Caco-2 (cell line): ENCODE measurements at regions not wholly inside any gene's neighbourhood (a gene's known extent, or its start where the extent isn't known, plus 50 kb on each side); places are given as distances from the start of the nearest gene placed in this dataset.
A peak's percentile ranks its signal among the peaks of the same experiment; 100 is the strongest.

ENCODE experiments used
- BruUV-seq: library from RNA; stranded (reverse); fragments of 400-500 nt; replicated peaks from 2 replicates; lab custom pipeline; 2021; lab: Mats Ljungman, UMichigan
- CTCF ChIA-PET: fragments of 300-600 bp; sonication (Branson Sonifier 250); formaldehyde crosslinking; loops from one replicate; lab custom pipeline; 2022; ENCODE audit warnings: antibody characterized with exemption; lab: Charles Lee
- POLR2A ChIA-PET: fragments of 300-600 bp; sonication (Branson Sonifier 250); formaldehyde crosslinking; loops from one replicate; lab custom pipeline; 2022; ENCODE audit warnings: antibody characterized with exemption; lab: Charles Lee
- DNase-seq, 2 experiments: peaks; one replicate each; pipeline versions ENCODE4 v3.0.0 to v3.0.0-alpha.2; 2020 to 2022
- H3K27me3 ChIP-seq: replicated peaks from 2 replicates; pipeline ENCODE4 v1.6.0; 2011; ENCODE audit warnings: low read length; ENCODE audit not compliant: control insufficient read depth, insufficient read depth
- H3K36me3 ChIP-seq: 2 replicates; pipeline ENCODE4 v1.5.1; 2011; ENCODE audit warnings: low read length; ENCODE audit not compliant: control insufficient read depth, insufficient read depth
- H3K4me1 ChIP-seq: fragments of 250-450 bp; sonication (Bioruptor Pico); 2 replicates; pipeline ENCODE4 v1.5.1; 2020; ENCODE audit warnings: mild to moderate bottlenecking
- H3K4me3 ChIP-seq: 2 replicates; pipeline ENCODE4 v1.5.1; 2011; ENCODE audit warnings: low read depth, mild to moderate bottlenecking, control low read depth, low read length
- H3K9me3 ChIP-seq: fragments of 250-450 bp; sonication (Bioruptor Pico); 2 replicates; pipeline ENCODE4 v1.5.1; 2020; ENCODE audit warnings: mild to moderate bottlenecking, moderate library complexity
- H3K27ac Mint-ChIP-seq: one replicate; pipeline ENCODE4 v1.8.0; 2022; ENCODE audit warnings: mixed read lengths; ENCODE audit not compliant: unreplicated experiment
- H3K27me3 Mint-ChIP-seq: one replicate; pipeline ENCODE4 v1.8.0; 2022; ENCODE audit warnings: mixed read lengths; ENCODE audit not compliant: insufficient read depth, unreplicated experiment
- H3K36me3 Mint-ChIP-seq: one replicate; pipeline ENCODE4 v1.8.0; 2022; ENCODE audit warnings: mild to moderate bottlenecking, mixed read lengths; ENCODE audit not compliant: insufficient read depth, unreplicated experiment
- H3K4me1 Mint-ChIP-seq: one replicate; pipeline ENCODE4 v1.8.0; 2022; ENCODE audit warnings: low read depth, mixed read lengths; ENCODE audit not compliant: unreplicated experiment
- H3K4me3 Mint-ChIP-seq: one replicate; pipeline ENCODE4 v1.8.0; 2022; ENCODE audit warnings: mild to moderate bottlenecking, moderate library complexity, mixed read lengths; ENCODE audit not compliant: unreplicated experiment
- H3K9me3 Mint-ChIP-seq: one replicate; pipeline ENCODE4 v1.8.0; 2022; ENCODE audit warnings: mixed read lengths; ENCODE audit not compliant: unreplicated experiment
- CTCF ChIP-seq, 2 experiments: fragments of 200-600 bp in 1 of 2; IDR thresholded peaks; 1 replicate in 1 of 2; 2 replicates in 1 of 2; pipeline versions ENCODE4 v1.5.1 to v1.8.0; 2011 to 2022; ENCODE audit warnings: antibody characterized with exemption in 1 of 2, control low read depth in 1 of 2, inconsistent platforms in 1 of 2, low read depth in 1 of 2, low read length in 1 of 2, mild to moderate bottlenecking in 1 of 2, moderate library complexity in 1 of 2; ENCODE audit not compliant: insufficient read depth in 1 of 2, severe bottlenecking in 1 of 2, unreplicated experiment in 1 of 2
- intact Hi-C: fragments of 100-400 bp; cut with micrococcal nuclease; formaldehyde crosslinking; loops from one replicate; pipeline ENCODE4 v1.10.0; 2022; ENCODE audit not compliant: unreplicated experiment

DNA sequence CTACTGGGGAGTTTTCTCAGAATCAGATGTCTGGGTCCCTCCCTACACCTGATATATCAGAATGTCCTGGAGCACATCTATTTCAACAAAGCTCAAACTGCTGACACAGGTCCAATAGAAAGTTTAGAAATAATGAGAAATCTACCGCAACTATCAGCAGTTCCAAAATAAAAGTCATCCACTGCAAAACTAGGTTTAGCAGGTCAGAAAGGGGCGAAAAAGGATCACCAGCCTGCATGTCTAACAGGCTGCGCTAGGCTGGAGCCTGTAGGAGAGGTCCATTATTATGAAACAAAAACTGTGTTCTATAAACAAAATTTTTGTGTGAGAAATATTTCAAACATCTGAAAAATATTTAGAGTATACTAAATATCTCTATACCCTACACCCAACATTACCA lies 84.1 kb upstream of the RNF38 start:
- Mint-ChIP-seq H3K9me3 (no peaks in the 10 kb centered on the region), H3K27me3 (no peaks in the 10 kb centered on the region), H3K4me1 (peaks cover 7% of the 10 kb centered on the region), H3K36me3 (peaks cover 8% of the 10 kb centered on the region), H3K4me3 (no peak overlapping the region), H3K27ac (no peak overlapping the region)
- no peak for TF ChIP-seq CTCF (IDR thresholded peaks at IDR 0.05; ENCODE audit: insufficient read depth in 1 of 2, low read depth in 1 of 2, low read length in 1 of 2, severe bottlenecking in 1 of 2, unreplicated experiment in 1 of 2)
- 0 out of 2 replicates have a peak, but pooled peaks cover 6% of the 10 kb centered on the region for H3K4me1 ChIP-seq
- CTCF ChIA-PET: no interaction called here
- H3K4me3 ChIP-seq: no peak overlapping the region
- H3K27me3 ChIP-seq: no peaks in the 10 kb centered on the region
- DNase-seq: no peak
- BruUV-seq: no TSS peak
- no peaks in the 10 kb centered on the region for H3K36me3 ChIP-seq
- POLR2A ChIA-PET: no interaction called here
- intact Hi-C loops: no loop called here
- no peaks in the 10 kb centered on the region for H3K9me3 ChIP-seq

- ChIA-PET CTCF (no interaction called here), POLR2A (no interaction called here)
- Histone ChIP-seq H3K4me3 (no peak overlapping the region), H3K36me3 (no peaks in the 10 kb centered on the region), H3K27me3 (no peaks in the 10 kb centered on the region), H3K9me3 (no peaks in the 10 kb centered on the region), H3K4me1 (no peaks in the 10 kb centered on the region)
- no peak for DNase-seq
- Mint-ChIP-seq H3K4me3 (no peak overlapping the region), H3K27me3 (no peaks in the 10 kb centered on the region), H3K27ac (no peak overlapping the region), H3K4me1 (no peaks in the 10 kb centered on the region), H3K36me3 (no peaks in the 10 kb centered on the region), H3K9me3 (no peaks in the 10 kb centered on the region)
- no TSS peak for BruUV-seq
- no peak for TF ChIP-seq CTCF (IDR thresholded peaks at IDR 0.05; ENCODE audit: insufficient read depth in 1 of 2, low read depth in 1 of 2, low read length in 1 of 2, severe bottlenecking in 1 of 2, unreplicated experiment in 1 of 2)
- intact Hi-C loops: no loop called here
Observed at GRCh38 chr9:36479101-36479500, 79.0 kb upstream of the RNF38 start.

DNA sequence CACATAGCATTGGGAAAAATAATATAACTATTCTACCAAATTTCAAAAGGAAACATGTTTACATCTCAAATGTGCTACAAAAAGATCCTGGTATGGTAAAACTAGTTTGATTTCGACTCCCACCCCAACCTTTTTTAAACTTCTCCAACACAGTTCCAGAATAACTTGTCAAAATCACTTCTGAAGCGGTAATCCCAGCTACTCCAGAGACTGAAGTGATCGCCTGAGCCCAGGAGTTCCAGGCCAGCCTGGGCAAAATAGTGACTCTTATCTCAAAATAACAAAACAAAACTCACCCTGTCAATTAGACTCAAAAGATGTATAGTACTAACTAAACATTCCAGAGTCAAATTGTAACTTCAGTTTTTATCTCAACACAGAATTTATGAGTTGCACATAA lies 71.3 kb upstream of the RNF38 start:
- ChIA-PET CTCF (interaction anchor here (0.6 kb wide), 1 partner anchor 1461 kb away, joined by 7 read pairs; no protein-coding TSS in a partner anchor), POLR2A (no interaction called here)
- Histone ChIP-seq H3K9me3 (no peaks in the 10 kb centered on the region), H3K36me3 (no peaks in the 10 kb centered on the region), H3K27me3 (no peaks in the 10 kb centered on the region), H3K4me3 (no peak overlapping the region), H3K4me1 (no peaks in the 10 kb centered on the region)
- no peak for TF ChIP-seq CTCF (IDR thresholded peaks at IDR 0.05; ENCODE audit: insufficient read depth in 1 of 2, low read depth in 1 of 2, low read length in 1 of 2, severe bottlenecking in 1 of 2, unreplicated experiment in 1 of 2)
- H3K36me3 Mint-ChIP-seq: no peaks in the 10 kb centered on the region
- BruUV-seq: no TSS peak
- no peaks in the 10 kb centered on the region for H3K4me1 Mint-ChIP-seq
- H3K27me3 Mint-ChIP-seq: no peaks in the 10 kb centered on the region
- no peaks in the 10 kb centered on the region for H3K9me3 Mint-ChIP-seq
- intact Hi-C loops: no loop called here
- H3K27ac Mint-ChIP-seq: peak overlapping the region; percentile 3
- DNase-seq: no peak
- no peak overlapping the region for H3K4me3 Mint-ChIP-seq
